ENCODE measurements at regions not wholly inside any gene's neighbourhood (a gene's known extent, or its start where the extent isn't known, plus 50 kb on each side); places are given as distances from the start of the nearest gene placed in this dataset.

DNA sequence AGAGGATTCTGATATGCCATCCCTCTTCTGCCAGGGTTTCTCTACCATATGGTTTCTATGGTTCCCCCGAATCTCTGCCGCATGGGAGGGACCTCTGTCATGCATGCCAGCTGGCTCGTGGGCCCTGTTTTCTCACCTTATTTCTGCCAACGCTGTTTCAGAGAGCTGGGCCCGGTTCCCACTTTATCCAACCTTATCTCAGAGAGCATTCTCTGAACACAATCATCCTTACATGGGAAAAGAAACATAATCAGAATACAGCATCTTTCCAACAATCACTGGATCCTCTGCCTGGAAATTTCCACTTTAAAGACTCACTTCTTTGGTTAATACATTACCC, 234.5 kb upstream of the ZBTB20 start:
- TF ChIP-seq EZH2phosphoT487 (conservative IDR thresholded peaks at IDR 0.05; ENCODE audit: low read length) = no peak
- TF ChIP-seq, protein P1, sequence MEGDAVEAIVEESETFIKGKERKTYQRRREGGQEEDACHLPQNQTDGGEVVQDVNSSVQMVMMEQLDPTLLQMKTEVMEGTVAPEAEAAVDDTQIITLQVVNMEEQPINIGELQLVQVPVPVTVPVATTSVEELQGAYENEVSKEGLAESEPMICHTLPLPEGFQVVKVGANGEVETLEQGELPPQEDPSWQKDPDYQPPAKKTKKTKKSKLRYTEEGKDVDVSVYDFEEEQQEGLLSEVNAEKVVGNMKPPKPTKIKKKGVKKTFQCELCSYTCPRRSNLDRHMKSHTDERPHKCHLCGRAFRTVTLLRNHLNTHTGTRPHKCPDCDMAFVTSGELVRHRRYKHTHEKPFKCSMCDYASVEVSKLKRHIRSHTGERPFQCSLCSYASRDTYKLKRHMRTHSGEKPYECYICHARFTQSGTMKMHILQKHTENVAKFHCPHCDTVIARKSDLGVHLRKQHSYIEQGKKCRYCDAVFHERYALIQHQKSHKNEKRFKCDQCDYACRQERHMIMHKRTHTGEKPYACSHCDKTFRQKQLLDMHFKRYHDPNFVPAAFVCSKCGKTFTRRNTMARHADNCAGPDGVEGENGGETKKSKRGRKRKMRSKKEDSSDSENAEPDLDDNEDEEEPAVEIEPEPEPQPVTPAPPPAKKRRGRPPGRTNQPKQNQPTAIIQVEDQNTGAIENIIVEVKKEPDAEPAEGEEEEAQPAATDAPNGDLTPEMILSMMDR (IDR thresholded peaks at IDR 0.05; ENCODE audit: insufficient read depth, low read length, poor library complexity, severe bottlenecking) = no peak
- Histone ChIP-seq H2AFZ (ENCODE audit: low read depth, low read length, severe bottlenecking) (no peak overlapping the region), H3K36me3 (ENCODE audit: low read length) (no peaks in the 10 kb centered on the region), H3K9me2 (replicated peaks; ENCODE audit: insufficient read depth, low read length) (no peaks in the 10 kb centered on the region), H3K4me2 (ENCODE audit: low read depth, low read length, poor library complexity, severe bottlenecking) (no peak overlapping the region), H3K9ac (ENCODE audit: low read length) (no peak overlapping the region), H3K27ac (ENCODE audit: low read depth, low read length) (no peak overlapping the region), H3K79me2 (ENCODE audit: insufficient read depth, low read length) (no peaks in the 10 kb centered on the region), H4K20me1 (ENCODE audit: low read depth, low read length) (no peaks in the 10 kb centered on the region), H3K9me3 (ENCODE audit: insufficient read depth, low read length) (no peaks in the 10 kb centered on the region), H3K27me3 (ENCODE audit: low read length) (no peaks in the 10 kb centered on the region), H3F3A (ENCODE audit: insufficient read depth) (no peaks in the 10 kb centered on the region), H3K4me3 (ENCODE audit: insufficient read depth, low read length, poor library complexity, severe bottlenecking) (no peak overlapping the region)

DNA sequence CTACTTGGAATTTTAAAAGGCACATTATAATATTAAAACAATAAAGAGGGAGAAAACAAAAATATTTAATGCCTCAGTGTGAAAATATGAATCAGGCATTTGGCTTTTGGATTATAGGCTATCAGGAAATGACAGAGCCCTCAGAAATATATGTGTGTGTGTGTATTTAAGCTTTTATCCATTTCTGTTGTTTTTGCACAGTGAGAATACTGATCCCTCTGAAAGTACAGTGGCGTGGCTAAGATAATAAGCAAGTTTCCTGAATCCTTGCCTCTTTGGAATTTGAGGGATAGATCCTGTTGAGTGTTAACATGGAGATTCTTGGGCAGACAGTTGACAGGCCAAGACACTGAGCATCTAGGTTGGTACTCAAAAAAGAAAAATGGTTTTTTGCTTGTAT, 234.8 kb upstream of the ZBTB20 start:
- Histone ChIP-seq H3K4me2 (ENCODE audit: low read depth, low read length, poor library complexity, severe bottlenecking) (no peak overlapping the region), H3K79me2 (ENCODE audit: insufficient read depth, low read length) (no peaks in the 10 kb centered on the region), H3K4me3 (ENCODE audit: insufficient read depth, low read length, poor library complexity, severe bottlenecking) (no peak overlapping the region), H3K9ac (ENCODE audit: low read length) (no peak overlapping the region), H3K36me3 (ENCODE audit: low read length) (no peaks in the 10 kb centered on the region), H4K20me1 (ENCODE audit: low read depth, low read length) (no peaks in the 10 kb centered on the region), H3K9me2 (replicated peaks; ENCODE audit: insufficient read depth, low read length) (no peaks in the 10 kb centered on the region), H3K27me3 (ENCODE audit: low read length) (no peaks in the 10 kb centered on the region), H3K27ac (ENCODE audit: low read depth, low read length) (no peak overlapping the region), H3K9me3 (ENCODE audit: insufficient read depth, low read length) (no peaks in the 10 kb centered on the region), H3F3A (ENCODE audit: insufficient read depth) (no peaks in the 10 kb centered on the region), H2AFZ (ENCODE audit: low read depth, low read length, severe bottlenecking) (no peak overlapping the region)
- TF ChIP-seq EZH2phosphoT487 (conservative IDR thresholded peaks at IDR 0.05; ENCODE audit: low read length) = no peak
- TF ChIP-seq, protein P1 (IDR thresholded peaks at IDR 0.05; ENCODE audit: insufficient read depth, low read length, poor library complexity, severe bottlenecking) = no peak

DNA sequence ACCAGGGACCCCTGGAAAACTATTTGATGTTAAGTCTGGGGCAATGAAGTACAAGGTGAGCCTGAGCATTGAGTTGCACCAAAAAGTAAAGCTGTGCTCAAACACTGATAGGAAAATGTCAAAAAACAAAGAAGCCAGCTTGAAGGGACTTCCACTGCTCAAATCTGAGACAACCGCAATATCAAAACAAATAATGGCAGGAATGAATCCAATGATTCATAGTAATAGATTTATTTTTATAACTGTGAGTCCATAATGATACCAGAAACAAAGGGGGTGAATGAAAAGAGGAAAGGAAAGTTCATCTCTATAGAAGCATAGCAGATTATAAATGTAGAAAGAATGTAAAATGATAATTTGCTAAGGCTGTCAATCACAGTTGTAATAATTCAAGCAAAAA, 237.3 kb upstream of the ZBTB20 start:
- Histone ChIP-seq H3K27ac (ENCODE audit: low read depth, low read length) (no peak overlapping the region), H3K9ac (ENCODE audit: low read length) (no peak overlapping the region), H3K4me2 (ENCODE audit: low read depth, low read length, poor library complexity, severe bottlenecking) (no peak overlapping the region), H3K36me3 (ENCODE audit: low read length) (no peaks in the 10 kb centered on the region), H3K27me3 (ENCODE audit: low read length) (no peaks in the 10 kb centered on the region), H3K9me2 (replicated peaks; ENCODE audit: insufficient read depth, low read length) (no peaks in the 10 kb centered on the region), H3K4me3 (ENCODE audit: insufficient read depth, low read length, poor library complexity, severe bottlenecking) (no peak overlapping the region), H3K79me2 (ENCODE audit: insufficient read depth, low read length) (no peaks in the 10 kb centered on the region), H3K9me3 (ENCODE audit: insufficient read depth, low read length) (no peaks in the 10 kb centered on the region), H2AFZ (ENCODE audit: low read depth, low read length, severe bottlenecking) (no peak overlapping the region), H4K20me1 (ENCODE audit: low read depth, low read length) (no peaks in the 10 kb centered on the region), H3F3A (ENCODE audit: insufficient read depth) (no peaks in the 10 kb centered on the region)
- TF ChIP-seq, protein P1 (IDR thresholded peaks at IDR 0.05; ENCODE audit: insufficient read depth, low read length, poor library complexity, severe bottlenecking) = no peak
- no peak for TF ChIP-seq EZH2phosphoT487 (conservative IDR thresholded peaks at IDR 0.05; ENCODE audit: low read length)

Data from SU-DHL-6 (cell line).